Hindlimb muscle (tissue), 1 donor: ENCODE measurements at regions not wholly inside any gene's neighbourhood (a gene's known extent, or its start where the extent isn't known, plus 50 kb on each side); places are given as distances from the start of the nearest gene placed in this dataset.
"Not testable (repeated sequence)": the region's sequence is repeated elsewhere in the genome, so short reads cannot be mapped to it uniquely, and the experiment has no call there.

ENCODE experiments used
- DNase-seq: peaks from one replicate; pipeline ENCODE4 v3.0.0-alpha.2; 2013

- no peak for DNase-seq
Measured at GRCh38 chr6:90894285-90895130, 307.6 kb upstream of the MAP3K7 start.

GRCh38 chr6:90893400-90893799 is 306.5 kb upstream of the MAP3K7 start:
- DNase-seq, result no peak

- DNase-seq, result no peak
Measured at GRCh38 chr6:90892271-90892670, 305.4 kb upstream of the MAP3K7 start.

- DNase-seq, result no peak
Measured at GRCh38 chr6:90891355-90891754, 304.5 kb upstream of the MAP3K7 start.

DNA sequence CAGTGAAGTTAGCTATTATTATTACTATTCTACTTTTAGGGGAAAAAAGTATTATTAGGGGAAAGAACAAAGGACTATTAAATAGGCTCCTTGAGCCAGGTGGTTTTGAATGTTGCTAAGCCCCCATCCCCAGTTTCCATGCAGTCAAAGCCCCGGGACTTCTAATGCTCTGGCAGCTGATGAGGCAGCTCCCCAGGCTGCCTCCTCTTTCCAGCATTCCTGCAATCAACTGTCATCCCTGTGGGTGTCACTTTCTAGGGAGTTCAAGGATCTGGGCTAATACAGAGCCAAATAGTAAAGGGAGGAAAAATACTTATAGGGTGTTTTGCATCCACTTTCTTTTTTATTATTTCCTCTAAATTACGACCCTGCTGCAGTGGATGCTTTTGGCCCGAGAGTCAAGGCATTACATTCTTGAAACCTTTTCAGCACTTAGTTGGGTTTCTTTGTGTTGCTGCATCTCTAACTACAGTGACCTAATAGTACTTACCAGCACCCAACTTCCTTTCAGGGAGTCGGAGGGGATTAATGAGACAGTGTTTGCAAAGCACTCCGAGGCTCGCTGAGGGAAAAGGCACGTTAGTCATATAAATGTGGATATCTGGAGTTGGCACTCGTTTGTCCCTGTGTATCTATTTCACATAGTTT is 303.9 kb upstream of the MAP3K7 start:
- peak; percentile 31 for DNase-seq

- no peak for DNase-seq
Measured at GRCh38 chr6:90887764-90888163, 300.9 kb upstream of the MAP3K7 start.

GRCh38 chr6:90885611-90886056 is 298.8 kb upstream of the MAP3K7 start:
- no peak for DNase-seq

GRCh38 chr6:90885137-90885536 is 298.3 kb upstream of the MAP3K7 start:
- DNase-seq, result not testable (repeated sequence)

- no peak for DNase-seq
Measured at GRCh38 chr6:90877616-90878015, 290.7 kb upstream of the MAP3K7 start.

- no peak for DNase-seq
Measured at GRCh38 chr6:90874931-90875330, 288.1 kb upstream of the MAP3K7 start.

DNA sequence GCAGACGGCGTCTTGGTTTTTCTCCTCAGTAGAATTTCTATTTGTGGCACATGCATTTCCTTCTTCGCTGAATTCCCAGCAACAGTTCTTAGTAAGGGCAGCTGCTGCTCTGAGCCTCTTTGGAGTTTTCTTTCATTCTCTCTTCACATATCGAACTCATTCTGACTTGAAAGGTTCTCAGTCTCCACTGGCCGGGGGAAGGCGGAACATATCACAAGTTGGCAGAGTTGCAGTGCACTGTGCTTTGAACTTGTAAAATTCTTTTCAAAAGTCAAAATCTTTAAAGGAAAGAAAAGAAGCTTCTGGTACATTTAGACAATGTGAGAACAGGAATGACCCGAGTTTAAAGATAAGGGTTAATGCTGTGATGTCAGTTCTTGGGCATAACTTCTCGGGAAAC is 286.1 kb upstream of the MAP3K7 start:
- DNase-seq, result no peak

DNA sequence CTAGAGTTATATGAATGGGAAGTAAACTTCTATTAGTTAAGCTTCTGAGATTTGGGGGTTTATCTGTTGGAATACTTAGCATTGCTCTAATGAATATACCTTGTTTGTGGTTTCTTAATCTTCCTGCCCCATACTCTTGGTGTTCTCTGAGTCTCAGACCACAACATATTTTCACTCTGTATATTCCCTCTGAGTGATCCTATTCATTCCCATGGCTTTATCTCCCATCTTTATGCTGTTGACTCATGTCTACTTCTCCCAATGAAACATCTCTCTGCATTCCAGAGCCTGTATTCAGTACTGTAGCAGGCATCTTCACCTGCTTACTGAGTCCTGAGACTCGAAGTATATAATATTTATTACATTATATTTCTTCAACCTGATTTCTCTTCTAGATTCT is 283.7 kb upstream of the MAP3K7 start:
- no peak for DNase-seq

GRCh38 chr6:90868656-90869055 is 281.8 kb upstream of the MAP3K7 start:
- no peak for DNase-seq

DNA sequence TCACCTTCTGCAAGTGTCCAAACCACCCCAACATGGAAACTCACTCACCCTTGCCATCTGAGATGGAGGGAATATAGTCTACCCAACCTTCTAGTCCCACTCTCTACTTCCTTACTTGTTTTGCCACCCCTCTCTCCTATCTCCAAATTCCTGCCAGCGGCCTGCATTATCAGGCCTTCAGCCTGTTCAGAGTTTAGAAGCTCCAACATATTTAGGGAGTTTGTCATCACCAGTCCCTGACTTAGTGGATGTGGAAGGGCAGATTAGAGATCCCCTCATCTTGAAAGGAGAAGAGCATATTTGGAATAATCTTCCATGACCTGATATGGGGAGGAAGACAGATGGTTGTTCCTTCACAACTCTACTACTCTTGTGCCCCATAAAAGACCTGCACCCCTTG is 281.4 kb upstream of the MAP3K7 start:
- DNase-seq, result no peak

GRCh38 chr6:90865513-90865912 is 278.6 kb upstream of the MAP3K7 start:
- no peak for DNase-seq

DNA sequence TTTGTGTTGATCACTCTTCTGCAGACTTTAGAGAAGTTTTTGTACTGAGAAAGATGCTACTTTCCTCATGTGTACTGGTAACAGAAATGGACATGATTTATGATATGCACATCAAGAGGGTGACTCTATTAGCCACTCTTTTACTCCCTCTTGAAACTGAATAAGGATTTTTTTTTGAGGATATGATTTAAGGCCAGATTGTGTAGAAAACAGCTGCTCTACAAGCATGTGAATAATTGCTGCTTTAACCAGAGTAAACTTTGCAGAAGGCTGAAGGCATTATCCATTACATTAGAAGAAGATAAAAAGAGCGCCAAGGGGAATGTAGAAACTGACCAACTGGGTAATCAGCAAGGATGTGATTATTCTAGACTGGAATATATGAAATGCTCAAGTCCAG is 276.2 kb upstream of the MAP3K7 start:
- DNase-seq, result no peak

DNA sequence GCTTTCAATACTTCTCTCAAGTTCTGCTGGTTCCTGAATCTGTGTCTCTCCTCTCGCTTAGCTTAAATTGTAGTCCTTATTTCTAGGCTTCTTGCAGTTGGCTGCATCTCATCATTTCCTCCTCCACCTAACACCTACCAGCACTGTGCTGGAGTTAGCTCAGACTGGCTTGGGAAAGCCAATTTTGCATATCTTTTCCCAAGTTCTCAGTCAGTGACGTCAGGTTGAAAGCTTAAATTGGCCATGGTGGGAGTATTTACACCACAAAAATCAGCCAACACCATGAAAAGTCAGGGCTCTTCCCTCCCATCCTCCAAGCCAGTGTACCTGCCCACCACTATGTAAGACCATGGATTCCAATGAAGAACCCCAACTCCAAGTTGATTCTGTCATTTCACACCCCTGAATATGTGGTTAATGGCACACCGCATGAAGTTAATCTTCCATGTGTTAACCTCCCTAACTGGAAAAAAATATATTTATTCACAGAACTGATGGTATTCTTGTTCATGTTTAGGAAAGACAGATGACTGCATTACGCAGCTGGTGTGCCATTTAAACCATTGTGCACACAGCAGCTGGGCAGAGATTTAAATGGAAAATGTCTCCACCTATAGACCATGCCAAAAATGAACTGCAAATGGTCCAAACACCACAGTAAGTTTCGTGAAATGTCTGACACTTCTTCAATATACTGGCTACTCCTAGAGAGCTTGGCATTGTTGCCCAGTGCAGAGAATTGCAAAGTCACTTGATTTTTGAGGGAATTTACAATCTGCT is 274.1 kb upstream of the MAP3K7 start:
- no peak for DNase-seq

DNA sequence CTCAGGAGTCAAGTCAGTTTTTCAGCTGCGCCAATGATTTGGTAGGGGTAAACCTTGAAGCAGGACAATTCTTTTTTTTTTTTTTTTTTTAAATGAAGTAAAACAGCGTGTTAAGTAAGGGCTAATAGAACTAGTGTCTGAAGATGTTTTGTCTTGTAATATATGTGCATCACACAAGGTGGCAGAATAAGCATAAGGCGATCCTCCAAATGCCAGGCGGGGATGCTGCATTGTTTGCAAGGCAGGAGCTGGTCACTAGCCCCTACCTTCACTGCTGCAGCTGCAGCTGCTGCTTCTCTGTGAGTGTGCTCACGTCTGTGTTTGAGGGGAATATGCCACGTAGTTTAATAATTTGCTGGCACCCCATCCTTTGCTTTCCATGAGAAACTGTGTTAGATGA is 272.7 kb upstream of the MAP3K7 start:
- DNase-seq, result no peak

- no peak for DNase-seq
Measured at GRCh38 chr6:90859056-90859455, 272.2 kb upstream of the MAP3K7 start.

DNA sequence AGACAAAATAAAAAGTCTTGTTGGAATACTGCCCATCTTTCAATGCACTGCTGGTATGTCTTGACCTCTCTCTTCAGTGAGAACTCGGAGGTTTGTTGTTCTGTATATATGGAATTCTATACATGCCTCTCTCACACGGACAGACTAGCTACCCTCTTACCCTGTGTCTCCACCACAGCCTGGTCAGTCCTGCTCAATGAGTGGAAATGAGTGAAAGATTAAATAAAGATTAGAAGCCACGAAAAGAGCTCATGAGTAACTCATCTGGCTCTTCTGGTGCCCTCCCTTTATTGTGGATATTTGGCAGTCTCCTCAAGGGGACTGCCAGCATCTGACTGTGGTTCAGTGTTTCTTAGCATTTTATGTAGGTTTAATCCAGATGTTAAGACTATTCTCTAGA is 262.8 kb upstream of the MAP3K7 start:
- no peak for DNase-seq

GRCh38 chr6:90846824-90847223 is 260.0 kb upstream of the MAP3K7 start:
- DNase-seq, result no peak

DNA sequence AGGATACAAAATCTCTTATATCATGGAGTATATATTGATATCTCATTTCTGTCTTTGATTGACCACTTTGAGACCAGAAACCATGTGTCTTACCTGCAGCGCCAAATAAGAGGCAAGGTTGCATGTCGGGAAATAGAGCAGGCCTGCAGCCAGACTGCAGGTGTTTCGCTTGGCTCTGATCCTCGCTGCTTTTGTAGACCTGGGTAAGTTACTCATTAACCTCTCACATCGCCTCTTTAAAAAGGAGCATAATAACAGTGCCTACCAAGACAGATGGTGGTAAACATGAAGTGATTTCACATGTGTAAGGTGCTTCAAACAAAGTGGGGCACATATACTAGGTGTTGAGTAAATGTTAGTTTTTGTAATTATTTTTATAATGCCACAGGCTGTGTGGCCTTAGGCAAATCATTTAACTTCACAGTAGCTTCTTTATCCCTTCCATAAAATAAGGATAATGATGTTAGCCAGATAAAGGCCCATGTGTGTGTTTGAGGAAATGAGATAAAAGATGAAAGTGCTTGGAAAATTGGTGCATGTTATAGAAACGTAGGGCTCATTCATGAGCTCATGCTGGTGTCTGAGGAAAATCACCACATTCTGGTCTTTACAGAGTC is 248.8 kb upstream of the MAP3K7 start:
- DNase-seq, result no peak

DNA sequence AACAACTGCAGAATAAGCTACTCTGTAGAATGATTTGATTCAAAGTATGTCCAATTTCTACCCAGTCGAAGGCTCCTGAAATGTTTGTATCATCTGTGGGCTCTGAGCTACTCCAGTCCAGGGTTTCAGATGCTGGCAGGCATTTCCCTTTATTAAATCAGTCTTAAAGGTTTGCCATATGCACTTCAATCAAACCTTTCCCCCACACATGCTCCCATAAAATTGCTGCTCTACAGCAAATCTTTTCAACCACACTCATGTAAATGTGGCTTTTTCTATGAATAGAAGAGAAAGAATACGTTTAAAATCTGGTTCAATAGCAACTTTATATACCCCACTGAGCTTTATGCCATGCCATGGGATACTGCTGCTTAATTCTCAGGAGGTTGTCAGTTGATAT is 242.4 kb upstream of the MAP3K7 start:
- DNase-seq, result no peak
